WERI-Rb-1 (cell line): ENCODE measurements at regions not wholly inside any gene's neighbourhood (a gene's known extent, or its start where the extent isn't known, plus 50 kb on each side); places are given as distances from the start of the nearest gene placed in this dataset.

Experiments used
- DNase-seq: peaks from one replicate; pipeline ENCODE4 v3.0.0-alpha.2; 2020
- H3K27ac ChIP-seq: fragments of 250-450 bp; sonication (Bioruptor Pico); 2 replicates; pipeline ENCODE4 v1.5.1; 2020; ENCODE audit warnings: mild to moderate bottlenecking, moderate library complexity
- H3K27me3 ChIP-seq: fragments of 250-450 bp; sonication (Bioruptor Pico); 2 replicates; pipeline ENCODE4 v1.5.1; 2021; ENCODE audit warnings: mild to moderate bottlenecking, low read depth, moderate library complexity; ENCODE audit not compliant: insufficient read depth, severe bottlenecking
- H3K36me3 ChIP-seq: fragments of 250-450 bp; sonication (Bioruptor Pico); 2 replicates; pipeline ENCODE4 v1.5.1; 2020; ENCODE audit warnings: mild to moderate bottlenecking, moderate library complexity
- H3K4me3 ChIP-seq: 2 replicates; pipeline ENCODE4 v1.5.1; 2011; ENCODE audit warnings: low read depth, mild to moderate bottlenecking, control low read depth, low read length
- H3K9me3 ChIP-seq: fragments of 250-450 bp; sonication (Bioruptor Pico); 2 replicates; pipeline ENCODE4 v1.5.1; 2021; ENCODE audit warnings: mild to moderate bottlenecking, moderate library complexity; ENCODE audit not compliant: severe bottlenecking
- CTCF ChIP-seq: IDR thresholded peaks from 2 replicates; pipeline ENCODE4 v1.5.1; 2011; ENCODE audit warnings: low read depth, mild to moderate bottlenecking, control low read depth, inconsistent platforms, low read length

DNA sequence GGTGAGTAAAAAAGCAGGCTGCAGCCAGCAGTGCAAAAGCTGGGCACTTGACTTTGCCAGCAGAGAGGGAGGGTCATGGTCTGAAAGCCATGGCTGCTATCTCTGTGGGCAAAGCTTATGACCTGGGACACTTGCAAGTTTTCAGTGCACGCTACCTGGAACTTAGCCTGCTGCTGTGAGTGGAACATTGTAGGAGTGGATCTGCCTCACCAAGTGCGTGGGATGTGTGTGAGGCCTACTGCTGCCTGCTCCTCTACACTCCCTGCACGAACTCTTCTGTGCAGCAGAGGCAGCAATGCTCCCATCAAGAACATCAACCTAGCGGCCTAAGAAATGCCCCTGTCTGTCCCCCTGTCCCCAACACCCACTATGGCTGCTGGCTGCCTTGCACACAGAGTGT is 344.1 kb upstream of the REG3G start:
- Histone ChIP-seq H3K27ac (no peak overlapping the region), H3K4me3 (no peak overlapping the region), H3K36me3 (no peaks in the 10 kb centered on the region), H3K9me3 (peaks cover 8% of the 10 kb centered on the region), H3K27me3 (no peaks in the 10 kb centered on the region)
- no peak for DNase-seq
- TF ChIP-seq CTCF: no peak

GRCh38 chr2:78682781-78683180 is 342.7 kb upstream of the REG3G start:
- no peak overlapping the region for H3K27ac ChIP-seq
- no peak for TF ChIP-seq CTCF
- no peak for DNase-seq
- H3K4me3 ChIP-seq: no peak overlapping the region
- H3K9me3 ChIP-seq: peaks cover 8% of the 10 kb centered on the region
- H3K36me3 ChIP-seq: no peaks in the 10 kb centered on the region
- no peaks in the 10 kb centered on the region for H3K27me3 ChIP-seq

DNA sequence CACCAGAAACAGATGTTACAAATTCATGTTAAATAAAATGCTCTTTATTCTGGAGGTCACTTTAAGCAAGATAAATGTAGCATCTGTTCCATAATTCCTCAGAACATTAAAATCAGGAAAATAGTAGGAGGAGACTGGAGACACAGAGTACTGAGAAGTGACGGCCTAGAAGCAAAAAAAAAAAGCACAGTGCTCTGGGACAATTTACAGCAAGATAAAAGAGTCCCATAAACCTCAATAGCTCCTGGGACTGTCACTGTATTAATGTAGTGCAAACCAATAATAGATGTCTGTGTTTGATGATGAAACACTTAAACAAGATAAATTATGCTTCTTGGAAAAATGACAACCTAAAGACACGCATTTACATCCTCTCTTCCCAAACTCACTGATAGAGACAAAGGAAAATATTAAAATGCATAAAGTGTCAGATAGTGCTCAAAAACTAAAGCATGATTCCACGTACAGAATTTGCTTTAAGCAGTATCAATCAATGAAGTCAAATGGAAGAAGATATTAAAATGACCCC is 338.8 kb upstream of the REG3G start:
- no peaks in the 10 kb centered on the region for H3K36me3 ChIP-seq
- H3K4me3 ChIP-seq: no peak overlapping the region
- no peak overlapping the region for H3K27ac ChIP-seq
- no peaks in the 10 kb centered on the region for H3K27me3 ChIP-seq
- no peak for DNase-seq
- TF ChIP-seq CTCF: no peak
- H3K9me3 ChIP-seq: peaks cover 8% of the 10 kb centered on the region

DNA sequence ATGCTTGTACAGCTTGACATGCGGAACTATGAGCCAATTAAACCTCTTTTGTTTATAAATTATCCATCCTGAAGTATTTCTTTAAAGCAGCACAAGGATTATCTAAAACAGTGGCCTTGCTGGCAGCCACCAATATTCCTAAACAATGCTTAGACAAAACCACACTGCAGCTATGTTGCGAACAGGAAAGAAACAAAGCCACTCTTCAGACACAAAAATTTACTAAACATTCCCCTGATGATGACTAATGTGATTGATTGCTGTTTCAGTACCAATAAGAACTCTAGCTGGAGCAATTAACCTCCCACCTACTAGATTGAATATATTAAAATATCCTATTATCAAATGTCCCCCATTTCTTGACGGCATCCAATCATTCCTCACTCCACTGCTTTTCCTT is 325.8 kb upstream of the REG3G start:
- TF ChIP-seq CTCF: no peak
- Histone ChIP-seq H3K4me3 (no peak overlapping the region), H3K9me3 (no peaks in the 10 kb centered on the region), H3K36me3 (no peaks in the 10 kb centered on the region), H3K27ac (no peak overlapping the region), H3K27me3 (no peaks in the 10 kb centered on the region)
- DNase-seq: no peak

- TF ChIP-seq CTCF: no peak
- DNase-seq: no peak
- Histone ChIP-seq H3K27ac (no peak overlapping the region), H3K27me3 (no peaks in the 10 kb centered on the region), H3K9me3 (no peaks in the 10 kb centered on the region), H3K4me3 (no peak overlapping the region), H3K36me3 (no peaks in the 10 kb centered on the region)
These were observed 324.0 kb upstream of the REG3G start for GRCh38 chr2:78701546-78701945.

DNA sequence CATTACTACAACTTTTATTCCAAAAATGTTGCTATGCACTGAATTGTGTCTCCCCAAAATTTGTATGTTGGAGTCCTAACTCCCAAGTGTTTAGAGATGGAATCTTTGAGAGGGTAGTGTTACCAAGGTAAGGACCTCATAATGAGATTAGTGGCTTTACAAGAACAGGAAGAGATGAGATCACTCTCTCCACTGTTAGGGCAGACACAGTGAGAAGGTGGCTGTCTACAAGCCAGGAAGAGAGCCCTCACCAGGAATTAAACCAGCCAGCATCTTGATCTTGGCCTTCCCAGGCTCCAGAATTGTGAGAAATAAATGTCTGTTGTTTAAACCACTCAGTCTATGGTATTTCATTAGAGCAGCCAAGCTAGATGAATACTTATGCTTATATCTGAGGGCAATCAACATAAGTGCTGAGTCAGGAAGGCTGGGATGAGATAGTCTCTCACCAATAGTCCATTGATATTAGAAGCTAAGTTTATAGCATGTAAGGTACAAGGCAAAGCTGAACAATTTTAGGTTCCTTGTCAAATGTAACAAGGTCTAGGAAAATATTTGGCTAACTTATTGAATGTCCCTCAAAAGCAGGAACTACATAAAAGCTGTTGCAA is 317.6 kb upstream of the REG3G start:
- TF ChIP-seq CTCF: no peak
- H3K27me3 ChIP-seq: no peaks in the 10 kb centered on the region
- no peak overlapping the region for H3K27ac ChIP-seq
- H3K36me3 ChIP-seq: no peaks in the 10 kb centered on the region
- no peak overlapping the region for H3K4me3 ChIP-seq
- DNase-seq: peak; percentile 9
- H3K9me3 ChIP-seq: no peaks in the 10 kb centered on the region
